NCI-H82 (cell line): ENCODE measurements at regions not wholly inside any gene's neighbourhood (a gene's known extent, or its start where the extent isn't known, plus 50 kb on each side); places are given as distances from the start of the nearest gene placed in this dataset.
A peak's percentile ranks its signal among the peaks of the same experiment; 100 is the strongest.

ENCODE experiments used
- DNase-seq: peaks from one replicate; lab custom pipeline; 2025; lab: John Stamatoyannopoulos, UW

- DNase-seq: peak; percentile 91
Observed at GRCh38 chr1:43042773-43043457, 84.2 kb upstream of the SLC2A1 start.

GRCh38 chr1:43042127-43042526, 83.5 kb upstream of the SLC2A1 start:
- DNase-seq: no peak

GRCh38 chr1:43041591-43041990, 82.9 kb upstream of the SLC2A1 start:
- DNase-seq: peak; percentile 62

GRCh38 chr1:43039228-43040055, 80.8 kb upstream of the SLC2A1 start:
- DNase-seq: no peak

GRCh38 chr1:43038232-43038935, 79.7 kb upstream of the SLC2A1 start:
- no peak for DNase-seq

GRCh38 chr1:43037466-43037865, 78.8 kb upstream of the SLC2A1 start:
- no peak for DNase-seq

GRCh38 chr1:43036932-43037331, 78.3 kb upstream of the SLC2A1 start:
- DNase-seq: no peak

- DNase-seq: no peak
Observed at GRCh38 chr1:43035821-43036741, 77.4 kb upstream of the SLC2A1 start.

GRCh38 chr1:43034778-43035177, 76.1 kb upstream of the SLC2A1 start:
- no peak for DNase-seq

- DNase-seq: no peak
Observed at GRCh38 chr1:43034195-43034658, 75.6 kb upstream of the SLC2A1 start.

- no peak for DNase-seq
Observed at GRCh38 chr1:43031316-43032203, 72.9 kb upstream of the SLC2A1 start.

- DNase-seq: no peak
Observed at GRCh38 chr1:43024905-43025304, 66.2 kb upstream of the SLC2A1 start.

GRCh38 chr1:43021547-43022474, 63.1 kb upstream of the SLC2A1 start:
- no peak for DNase-seq

GRCh38 chr1:43019226-43019625, 60.6 kb upstream of the SLC2A1 start:
- DNase-seq: no peak

GRCh38 chr1:43018121-43018520, 59.5 kb upstream of the SLC2A1 start:
- no peak for DNase-seq

- DNase-seq: no peak
Observed at GRCh38 chr1:43015269-43015668, 56.6 kb upstream of the SLC2A1 start.

GRCh38 chr1:43014579-43014978, 55.9 kb upstream of the SLC2A1 start:
- peak; percentile 68 for DNase-seq

- no peak for DNase-seq
Observed at GRCh38 chr1:43011020-43011419, 52.4 kb upstream of the SLC2A1 start.

GRCh38 chr1:43009274-43009673, 50.6 kb upstream of the SLC2A1 start:
- no peak for DNase-seq
